Ishikawa (cell line): ENCODE measurements at regions not wholly inside any gene's neighbourhood (a gene's known extent, or its start where the extent isn't known, plus 50 kb on each side); places are given as distances from the start of the nearest gene placed in this dataset.

Experiments
- CEBPB ChIP-seq: IDR thresholded peaks from 2 replicates; pipeline ENCODE4 v1.6.1; 2012
- CREB1 ChIP-seq: IDR thresholded peaks from 2 replicates; pipeline ENCODE4 v1.6.1; 2012; ENCODE audit warnings: low read depth
- EGR1 ChIP-seq: IDR thresholded peaks from 2 replicates; pipeline ENCODE4 v1.6.1; 2012
- EP300 ChIP-seq: IDR thresholded peaks from 2 replicates; pipeline ENCODE4 v1.6.1; 2012; ENCODE audit warnings: borderline replicate concordance
- FOXM1 ChIP-seq: IDR thresholded peaks from 2 replicates; pipeline ENCODE4 v1.6.1; 2012; ENCODE audit warnings: low read depth, borderline replicate concordance
- NFIC ChIP-seq: IDR thresholded peaks from 2 replicates; pipeline ENCODE4 v1.6.1; 2012
- RAD21 ChIP-seq: IDR thresholded peaks from 2 replicates; pipeline ENCODE4 v1.6.1; 2012; ENCODE audit warnings: low read depth
- REST ChIP-seq: IDR thresholded peaks from 2 replicates; pipeline ENCODE4 v1.6.1; 2012; ENCODE audit warnings: low read depth, mild to moderate bottlenecking
- TAF1 ChIP-seq: IDR thresholded peaks from 2 replicates; pipeline ENCODE4 v1.6.1; 2012; ENCODE audit warnings: low read depth, mild to moderate bottlenecking
- TCF12 ChIP-seq: IDR thresholded peaks from 2 replicates; pipeline ENCODE4 v1.6.1; 2012; ENCODE audit warnings: low read depth
- TEAD4 ChIP-seq: IDR thresholded peaks from 2 replicates; pipeline ENCODE4 v1.6.1; 2012
- YY1 ChIP-seq: IDR thresholded peaks from 2 replicates; pipeline ENCODE4 v1.6.1; 2012; ENCODE audit warnings: low read depth
- ZBTB7A ChIP-seq: IDR thresholded peaks from 2 replicates; pipeline ENCODE4 v1.6.1; 2012; ENCODE audit warnings: low read depth
- TF ChIP-seq, protein P1 (sequence below): IDR thresholded peaks from 2 replicates; pipeline ENCODE4 v1.6.1; 2012
- TF ChIP-seq, protein P2 (sequence below): IDR thresholded peaks from 2 replicates; pipeline ENCODE4 v1.6.1; 2012

DNA sequence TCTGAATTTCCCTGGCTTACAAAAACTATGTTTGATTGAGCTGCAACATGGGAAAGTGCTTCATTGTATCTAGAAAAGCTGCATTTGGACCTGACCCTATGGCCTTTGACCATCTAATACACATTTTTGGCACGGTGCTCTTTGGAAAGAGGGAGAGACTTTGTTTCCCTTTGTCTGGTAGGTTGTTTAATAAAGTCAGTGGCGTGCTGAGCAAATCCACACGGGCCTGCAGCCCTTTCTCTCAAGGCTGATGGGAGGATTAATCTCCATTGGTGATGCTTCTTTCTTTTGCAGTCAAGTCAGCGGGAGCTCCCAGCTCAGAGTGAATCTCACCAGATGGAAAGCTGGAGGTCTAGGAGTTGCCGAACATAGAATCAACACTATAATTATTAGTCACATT is 314.7 kb upstream of the CNR1 start:
- no peak for TF ChIP-seq RAD21
- no peak for TF ChIP-seq TAF1
- no peak for TF ChIP-seq EP300
- TF ChIP-seq, protein P1, sequence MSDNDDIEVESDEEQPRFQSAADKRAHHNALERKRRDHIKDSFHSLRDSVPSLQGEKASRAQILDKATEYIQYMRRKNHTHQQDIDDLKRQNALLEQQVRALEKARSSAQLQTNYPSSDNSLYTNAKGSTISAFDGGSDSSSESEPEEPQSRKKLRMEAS, result no peak
- TF ChIP-seq REST, result no peak
- TF ChIP-seq CEBPB, result no peak
- no peak for TF ChIP-seq TCF12
- TF ChIP-seq TEAD4, result no peak
- TF ChIP-seq ZBTB7A, result no peak
- no peak for TF ChIP-seq FOXM1
- TF ChIP-seq, protein P2, sequence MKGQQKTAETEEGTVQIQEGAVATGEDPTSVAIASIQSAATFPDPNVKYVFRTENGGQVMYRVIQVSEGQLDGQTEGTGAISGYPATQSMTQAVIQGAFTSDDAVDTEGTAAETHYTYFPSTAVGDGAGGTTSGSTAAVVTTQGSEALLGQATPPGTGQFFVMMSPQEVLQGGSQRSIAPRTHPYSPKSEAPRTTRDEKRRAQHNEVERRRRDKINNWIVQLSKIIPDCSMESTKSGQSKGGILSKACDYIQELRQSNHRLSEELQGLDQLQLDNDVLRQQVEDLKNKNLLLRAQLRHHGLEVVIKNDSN, result no peak
- no peak for TF ChIP-seq CREB1
- TF ChIP-seq YY1, result no peak
- no peak for TF ChIP-seq NFIC
- no peak for TF ChIP-seq EGR1

DNA sequence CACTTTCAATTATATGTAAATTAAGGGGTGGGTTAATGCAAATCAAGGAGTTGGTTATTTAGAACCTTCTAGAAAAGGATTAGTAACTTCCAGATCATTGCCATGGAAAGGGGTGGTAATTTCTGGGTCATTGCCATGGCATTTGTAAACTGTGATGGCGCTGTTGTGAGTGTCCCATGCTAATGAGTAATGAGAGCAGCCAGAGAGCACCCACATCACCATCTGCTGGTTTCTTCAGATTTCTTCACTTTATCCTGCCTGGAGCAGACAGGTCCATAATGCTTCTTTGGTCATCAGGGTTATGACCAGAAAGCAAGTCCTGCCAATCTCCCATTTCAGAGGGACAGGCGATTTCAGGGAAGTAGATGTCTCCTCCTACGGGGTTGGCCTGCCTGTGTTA is 311.3 kb upstream of the CNR1 start:
- TF ChIP-seq TCF12, result no peak
- TF ChIP-seq NFIC, result no peak
- TF ChIP-seq TAF1, result no peak
- no peak for TF ChIP-seq FOXM1
- no peak for TF ChIP-seq REST

- TF ChIP-seq EP300 (no peak), NFIC (no peak), YY1 (no peak), FOXM1 (no peak), REST (no peak), EGR1 (no peak), CREB1 (no peak), TAF1 (no peak), TCF12 (no peak), CEBPB (no peak), TEAD4 (no peak), ZBTB7A (no peak), RAD21 (no peak)
- TF ChIP-seq, protein P1, result no peak
- TF ChIP-seq, protein P2, result no peak
Measured at GRCh38 chr6:88476388-88476787, 310.2 kb upstream of the CNR1 start.

DNA sequence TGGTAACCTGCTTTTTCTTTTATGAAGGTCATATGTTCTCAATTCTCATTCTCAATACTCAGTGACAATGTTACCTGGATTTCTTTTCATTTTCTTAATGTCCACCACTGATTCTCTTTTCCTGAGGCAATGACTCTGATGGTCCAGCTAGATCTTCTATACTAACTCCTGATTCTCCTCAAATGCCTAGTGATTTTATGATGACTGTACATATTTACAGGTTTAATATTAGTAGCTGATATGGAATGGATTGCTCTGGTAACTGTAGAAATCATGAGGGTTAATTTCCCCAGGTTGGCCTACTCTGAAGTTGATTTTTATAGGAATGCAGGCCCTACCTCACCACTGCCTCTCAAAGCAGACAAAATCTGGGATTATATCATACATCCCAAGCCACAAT is 308.6 kb upstream of the CNR1 start:
- TF ChIP-seq YY1 (no peak), TAF1 (no peak), ZBTB7A (no peak), TCF12 (no peak), CEBPB (no peak), FOXM1 (no peak), CREB1 (no peak), NFIC (no peak), EP300 (no peak), REST (no peak), EGR1 (no peak), TEAD4 (no peak), RAD21 (no peak)
- TF ChIP-seq, protein P2, result no peak
- TF ChIP-seq, protein P1, result no peak
